OCI-LY7 (cell line): ENCODE measurements at regions not wholly inside any gene's neighbourhood (a gene's known extent, or its start where the extent isn't known, plus 50 kb on each side); places are given as distances from the start of the nearest gene placed in this dataset.

Experiments
- BruUV-seq: library from RNA; stranded (reverse); fragments of 400-500 nt; replicated peaks from 2 replicates; lab custom pipeline; 2021; lab: Mats Ljungman, UMichigan
- CTCF ChIA-PET: fragments of 300-600 bp; sonication (Branson Sonifier 250); formaldehyde crosslinking; loops from one replicate; lab custom pipeline; 2022; ENCODE audit warnings: antibody characterized with exemption; ENCODE audit not compliant: unreplicated experiment; lab: Charles Lee
- POLR2A ChIA-PET: fragments of 300-600 bp; sonication (Branson Sonifier 250); formaldehyde crosslinking; loops from one replicate; lab custom pipeline; 2022; ENCODE audit warnings: antibody characterized with exemption; lab: Charles Lee
- DNase-seq: peaks from one replicate; pipeline ENCODE4 v3.0.0-alpha.2; 2015; ENCODE audit warnings: low spot score
- H2AFZ ChIP-seq: fragments of 200-600 bp; sonication (generic), shearing (Covaris generic); 2 replicates; pipeline ENCODE4 v1.6.1; 2014; ENCODE audit warnings: mild to moderate bottlenecking, antibody characterized with exemption, low read length, moderate library complexity
- H3K27ac ChIP-seq: fragments of 200-600 bp; sonication (generic); 2 replicates; pipeline ENCODE4 v1.5.1; 2014; ENCODE audit warnings: mixed run types, low read depth, mild to moderate bottlenecking, moderate library complexity, low read length, inconsistent platforms; ENCODE audit not compliant: poor library complexity, severe bottlenecking
- H3K36me3 ChIP-seq: fragments of 200-600 bp; sonication (generic); 2 replicates; pipeline ENCODE4 v1.6.1; 2014; ENCODE audit warnings: mild to moderate bottlenecking, antibody characterized with exemption, low read length, moderate library complexity, mixed read lengths; ENCODE audit not compliant: insufficient read depth
- H3K4me1 ChIP-seq: fragments of 200-600 bp; sonication (generic); 2 replicates; pipeline ENCODE4 v1.5.1; 2014; ENCODE audit warnings: mild to moderate bottlenecking, low read length; ENCODE audit not compliant: insufficient read depth, poor library complexity, severe bottlenecking
- H3K4me2 ChIP-seq: fragments of 200-600 bp; sonication (generic); 2 replicates; pipeline ENCODE4 v1.6.1; 2014; ENCODE audit warnings: mild to moderate bottlenecking, low read length
- H3K4me3 ChIP-seq: fragments of 200-600 bp; sonication (generic); 2 replicates; pipeline ENCODE4 v1.5.1; 2014; ENCODE audit warnings: mild to moderate bottlenecking, low read depth, low read length; ENCODE audit not compliant: poor library complexity, severe bottlenecking
- H3K79me2 ChIP-seq: fragments of 200-600 bp; sonication (generic); 2 replicates; pipeline ENCODE4 v1.6.1; 2016; ENCODE audit warnings: low read depth, mild to moderate bottlenecking, low read length, moderate library complexity, mixed read lengths; ENCODE audit not compliant: insufficient read depth
- H3K9me2 ChIP-seq: fragments of 200-600 bp; sonication (generic); 2 replicates; pipeline ENCODE4 v1.6.1; 2016; ENCODE audit warnings: mild to moderate bottlenecking, low read length, mixed read lengths; ENCODE audit not compliant: insufficient read depth
- H3K9me3 ChIP-seq: fragments of 200-600 bp; sonication (generic); 2 replicates; pipeline ENCODE4 v1.6.1; 2014; ENCODE audit warnings: mild to moderate bottlenecking, mixed run types, low read length, mixed read lengths
- H4K20me1 ChIP-seq: fragments of 200-600 bp; sonication (generic); 2 replicates; pipeline ENCODE4 v1.6.1; 2014; ENCODE audit warnings: mild to moderate bottlenecking, antibody characterized with exemption, low read length, moderate library complexity, mixed read lengths; ENCODE audit not compliant: insufficient read depth
- EZH2phosphoT487 ChIP-seq: fragments of 200-600 bp; sonication (generic); IDR thresholded peaks from 2 replicates; pipeline ENCODE4 v1.6.1; 2018; ENCODE audit warnings: low read depth, borderline replicate concordance, mild to moderate bottlenecking, mixed run types, antibody characterized with exemption, low read length, moderate library complexity, mixed read lengths
- intact Hi-C: fragments of 100-400 bp; cut with micrococcal nuclease; formaldehyde crosslinking; loops from one replicate; pipeline ENCODE4 v1.10.0; 2022; ENCODE audit not compliant: unreplicated experiment
- TF ChIP-seq, protein P1 (sequence below): fragments of 200-600 bp; sonication (generic); conservative IDR thresholded peaks from 2 replicates; pipeline ENCODE4 v1.5.1; 2014; ENCODE audit warnings: mild to moderate bottlenecking, antibody characterized with exemption, low read length, moderate library complexity, mixed read lengths

DNA sequence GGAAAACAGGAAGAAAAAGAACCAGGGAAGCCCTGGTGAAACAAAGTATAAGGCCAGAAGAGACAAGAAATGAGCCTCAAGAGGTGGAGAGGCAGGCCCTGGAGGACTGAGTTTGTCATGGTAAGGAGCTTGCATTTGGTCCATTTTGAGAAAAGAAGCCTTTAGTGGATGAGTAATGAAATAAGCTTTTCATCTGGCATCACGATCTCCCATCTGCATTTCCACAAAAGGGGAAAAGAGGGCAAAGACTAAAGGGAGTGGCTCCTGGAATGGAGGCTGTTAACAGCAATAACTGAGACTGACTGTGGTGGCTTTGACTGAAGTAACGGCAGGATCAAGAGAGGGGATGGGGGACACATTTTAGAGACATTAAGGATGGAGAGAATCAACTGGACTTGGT is 148.8 kb upstream of the NBEA start:
- Histone ChIP-seq H3K4me3 (no peak overlapping the region), H3K79me2 (no peaks in the 10 kb centered on the region), H3K9me2 (no peaks in the 10 kb centered on the region), H3K27ac (no peak overlapping the region), H4K20me1 (no peaks in the 10 kb centered on the region), H3K9me3 (no peaks in the 10 kb centered on the region), H3K4me1 (no peaks in the 10 kb centered on the region), H2AFZ (no peak overlapping the region), H3K36me3 (no peaks in the 10 kb centered on the region), H3K4me2 (no peak overlapping the region)
- ChIA-PET POLR2A (no interaction called here), CTCF (no interaction called here)
- TF ChIP-seq, protein P1, sequence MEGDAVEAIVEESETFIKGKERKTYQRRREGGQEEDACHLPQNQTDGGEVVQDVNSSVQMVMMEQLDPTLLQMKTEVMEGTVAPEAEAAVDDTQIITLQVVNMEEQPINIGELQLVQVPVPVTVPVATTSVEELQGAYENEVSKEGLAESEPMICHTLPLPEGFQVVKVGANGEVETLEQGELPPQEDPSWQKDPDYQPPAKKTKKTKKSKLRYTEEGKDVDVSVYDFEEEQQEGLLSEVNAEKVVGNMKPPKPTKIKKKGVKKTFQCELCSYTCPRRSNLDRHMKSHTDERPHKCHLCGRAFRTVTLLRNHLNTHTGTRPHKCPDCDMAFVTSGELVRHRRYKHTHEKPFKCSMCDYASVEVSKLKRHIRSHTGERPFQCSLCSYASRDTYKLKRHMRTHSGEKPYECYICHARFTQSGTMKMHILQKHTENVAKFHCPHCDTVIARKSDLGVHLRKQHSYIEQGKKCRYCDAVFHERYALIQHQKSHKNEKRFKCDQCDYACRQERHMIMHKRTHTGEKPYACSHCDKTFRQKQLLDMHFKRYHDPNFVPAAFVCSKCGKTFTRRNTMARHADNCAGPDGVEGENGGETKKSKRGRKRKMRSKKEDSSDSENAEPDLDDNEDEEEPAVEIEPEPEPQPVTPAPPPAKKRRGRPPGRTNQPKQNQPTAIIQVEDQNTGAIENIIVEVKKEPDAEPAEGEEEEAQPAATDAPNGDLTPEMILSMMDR: no peak
- TF ChIP-seq EZH2phosphoT487: no peak
- intact Hi-C loops: no loop called here
- BruUV-seq: no TSS peak
- no peak for DNase-seq

DNA sequence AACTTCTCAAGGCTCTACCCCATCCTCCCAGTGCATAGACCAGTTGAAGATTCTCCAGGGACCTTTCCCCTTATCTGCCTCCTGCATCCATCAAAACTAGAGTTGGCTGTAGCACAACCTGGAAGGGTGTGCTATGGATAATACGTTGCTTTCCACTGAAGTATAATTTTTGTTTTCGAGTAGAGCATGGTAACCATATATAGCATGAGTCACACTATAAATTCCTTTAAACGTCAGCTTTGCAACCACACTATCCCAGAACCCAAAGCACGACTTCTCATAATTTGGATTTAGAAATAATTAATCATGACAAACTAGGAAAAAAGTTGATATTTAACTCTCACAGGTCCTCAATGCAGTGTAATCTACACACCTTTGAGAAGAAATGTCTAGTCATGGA is 138.3 kb upstream of the NBEA start:
- Histone ChIP-seq H2AFZ (no peak overlapping the region), H3K36me3 (no peaks in the 10 kb centered on the region), H3K4me1 (no peaks in the 10 kb centered on the region), H3K27ac (no peak overlapping the region), H3K79me2 (no peaks in the 10 kb centered on the region), H4K20me1 (no peaks in the 10 kb centered on the region), H3K9me3 (no peaks in the 10 kb centered on the region), H3K9me2 (no peaks in the 10 kb centered on the region), H3K4me2 (no peak overlapping the region), H3K4me3 (no peak overlapping the region)
- no TSS peak for BruUV-seq
- ChIA-PET POLR2A (no interaction called here), CTCF (no interaction called here)
- no peak for TF ChIP-seq EZH2phosphoT487
- TF ChIP-seq, protein P1: no peak
- DNase-seq: no peak
- intact Hi-C loops: no loop called here

DNA sequence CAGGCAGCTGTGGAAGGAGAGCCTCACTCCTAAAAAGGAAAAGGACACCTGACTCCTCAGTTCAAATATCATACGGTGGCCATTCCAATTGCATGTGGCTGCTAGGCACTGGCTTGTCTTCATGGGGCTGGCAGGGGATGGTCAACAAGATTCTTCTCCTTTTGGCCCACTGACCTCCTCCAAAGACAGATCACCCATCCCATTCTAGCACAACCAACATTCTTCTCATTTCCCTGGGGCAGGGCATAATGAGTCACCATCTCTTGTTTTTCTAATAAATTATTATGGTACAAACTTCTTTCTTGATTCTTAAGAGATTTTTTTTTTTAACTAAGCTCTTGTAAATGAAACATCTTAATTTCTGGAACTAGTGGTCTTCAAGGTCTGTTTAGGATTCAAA is 136.7 kb upstream of the NBEA start:
- H3K79me2 ChIP-seq: no peaks in the 10 kb centered on the region
- no peak overlapping the region for H3K4me3 ChIP-seq
- no peaks in the 10 kb centered on the region for H3K4me1 ChIP-seq
- no peaks in the 10 kb centered on the region for H3K36me3 ChIP-seq
- H3K27ac ChIP-seq: no peak overlapping the region
- no peak overlapping the region for H2AFZ ChIP-seq
- no peaks in the 10 kb centered on the region for H3K9me3 ChIP-seq
- no peak for DNase-seq
- CTCF ChIA-PET: no interaction called here
- intact Hi-C loops: no loop called here
- H3K4me2 ChIP-seq: no peak overlapping the region
- TF ChIP-seq EZH2phosphoT487: no peak
- TF ChIP-seq, protein P1: no peak
- H3K9me2 ChIP-seq: no peaks in the 10 kb centered on the region
- POLR2A ChIA-PET: no interaction called here
- H4K20me1 ChIP-seq: no peaks in the 10 kb centered on the region
- no TSS peak for BruUV-seq
